GM10266 (cell line): ENCODE measurements at regions not wholly inside any gene's neighbourhood (a gene's known extent, or its start where the extent isn't known, plus 50 kb on each side); places are given as distances from the start of the nearest gene placed in this dataset.

Source experiments
- DNase-seq: peaks from one replicate; pipeline ENCODE4 v3.0.0; 2012; ENCODE audit errors: extremely low spot score
- CTCF ChIP-seq: IDR thresholded peaks from 2 replicates; pipeline ENCODE4 v1.5.1; 2012; ENCODE audit warnings: mild to moderate bottlenecking, low read depth; ENCODE audit not compliant: control insufficient read depth, insufficient read depth; ENCODE audit errors: missing control alignments

GRCh38 chr22:48755059-48755949, 1072.4 kb downstream of the BRD1 start:
- TF ChIP-seq CTCF = no peak
- DNase-seq = peak; percentile 9

- TF ChIP-seq CTCF = no peak
These were observed 1073.0 kb downstream of the BRD1 start for GRCh38 chr22:48754611-48755058.

GRCh38 chr22:48753752-48754517, 1073.7 kb downstream of the BRD1 start:
- no peak for TF ChIP-seq CTCF
- DNase-seq = no peak

More at GRCh38 chr22:48754611-48755058, 1073.0 kb downstream of the BRD1 start:
- peak; percentile 9 for DNase-seq

- no peak for DNase-seq
- TF ChIP-seq CTCF = no peak
These were observed 1074.3 kb downstream of the BRD1 start for GRCh38 chr22:48753381-48753730.

- DNase-seq = no peak
- no peak for TF ChIP-seq CTCF
These were observed 1075.0 kb downstream of the BRD1 start for GRCh38 chr22:48752451-48753380.

GRCh38 chr22:48751539-48752437, 1075.9 kb downstream of the BRD1 start:
- TF ChIP-seq CTCF = no peak
- DNase-seq = no peak
